Spinal cord (tissue), 10 donors: ENCODE measurements at regions not wholly inside any gene's neighbourhood (a gene's known extent, or its start where the extent isn't known, plus 50 kb on each side); places are given as distances from the start of the nearest gene placed in this dataset. TPM values are rescaled to one million over a fixed set of nuclear protein-coding genes. Genes with fewer than 3 reads are reported as not detected.
A peak's percentile ranks its signal among the peaks of the same experiment; 100 is the strongest.
"Not testable (repeated sequence)": the region's sequence is repeated elsewhere in the genome, so short reads cannot be mapped to it uniquely, and the experiment has no call there.

Experiments
- DNase-seq, 6 donors: peaks; one replicate each; pipeline versions ENCODE4 v3.0.0 to v3.0.0-alpha.2; 2013 to 2015; ENCODE audit warnings: low spot score in 6 of 6, low read depth in 4 of 6
- H3K27ac ChIP-seq: one replicate; pipeline ENCODE4 v1.5.1; 2013; ENCODE audit warnings: low read depth, low read length, control low read depth
- H3K27me3 ChIP-seq: one replicate; pipeline ENCODE4 v1.6.1; 2013; ENCODE audit warnings: low read length; ENCODE audit not compliant: control insufficient read depth, insufficient read depth
- H3K36me3 ChIP-seq: one replicate; pipeline ENCODE4 v1.6.1; 2013; ENCODE audit warnings: low read length; ENCODE audit not compliant: control insufficient read depth, insufficient read depth
- H3K4me1 ChIP-seq: one replicate; pipeline ENCODE4 v1.6.1; 2013; ENCODE audit warnings: low read length; ENCODE audit not compliant: control insufficient read depth, insufficient read depth
- H3K4me3 ChIP-seq: one replicate; pipeline ENCODE4 v1.5.1; 2013; ENCODE audit warnings: low read depth, low read length, control low read depth
- H3K9me3 ChIP-seq: one replicate; pipeline ENCODE4 v1.6.1; 2013; ENCODE audit warnings: low read length; ENCODE audit not compliant: control insufficient read depth, insufficient read depth
- WGBS: methylation state at CpG from one replicate; pipeline ENCODE4 v1.1.5; 2013; ENCODE audit warnings: missing lambda C conversion rate; ENCODE audit not compliant: insufficient coverage; 5-methylcytosine and 5-hydroxymethylcytosine counted together
- small RNA-seq: library from RNA; depleted of rRNA; stranded (forward); fragments of <200 nt; gene quantifications from one replicate; pipeline ENCODE3, GENCODE V24; 2014; ENCODE audit warnings: low replicate concordance
- donor health status: healthy.

DNA sequence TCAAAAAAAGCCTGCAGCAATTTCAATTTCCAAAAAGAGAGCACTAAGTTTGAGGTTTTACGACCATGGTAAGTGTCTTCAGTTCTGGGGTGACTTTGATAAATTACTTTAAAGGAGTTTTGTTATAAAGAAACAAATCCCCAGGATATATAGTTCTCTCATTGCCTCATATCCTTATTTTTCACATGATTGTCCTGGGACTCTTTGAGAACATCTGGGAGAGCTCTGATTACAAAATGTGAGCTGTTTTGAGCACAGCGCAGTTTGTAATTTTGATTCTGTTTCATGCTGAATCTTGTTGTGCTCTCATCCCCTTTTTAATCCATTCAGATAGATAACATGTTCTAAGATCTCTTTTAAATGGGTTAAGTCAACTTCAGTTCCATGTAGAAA lies 67.7 kb upstream of the DCN start:
- WGBS = no CpG with 5 or more reads among the region's 2 CpGs
- Histone ChIP-seq H3K4me1 (no peaks in the 10 kb centered on the region), H3K4me3 (no peak overlapping the region), H3K27ac (peak overlapping the region; percentile 60), H3K27me3 (no peaks in the 10 kb centered on the region), H3K9me3 (no peaks in the 10 kb centered on the region), H3K36me3 (no peaks in the 10 kb centered on the region)
- peak in 1 of 6 donors; percentile 16 for DNase-seq

DNA sequence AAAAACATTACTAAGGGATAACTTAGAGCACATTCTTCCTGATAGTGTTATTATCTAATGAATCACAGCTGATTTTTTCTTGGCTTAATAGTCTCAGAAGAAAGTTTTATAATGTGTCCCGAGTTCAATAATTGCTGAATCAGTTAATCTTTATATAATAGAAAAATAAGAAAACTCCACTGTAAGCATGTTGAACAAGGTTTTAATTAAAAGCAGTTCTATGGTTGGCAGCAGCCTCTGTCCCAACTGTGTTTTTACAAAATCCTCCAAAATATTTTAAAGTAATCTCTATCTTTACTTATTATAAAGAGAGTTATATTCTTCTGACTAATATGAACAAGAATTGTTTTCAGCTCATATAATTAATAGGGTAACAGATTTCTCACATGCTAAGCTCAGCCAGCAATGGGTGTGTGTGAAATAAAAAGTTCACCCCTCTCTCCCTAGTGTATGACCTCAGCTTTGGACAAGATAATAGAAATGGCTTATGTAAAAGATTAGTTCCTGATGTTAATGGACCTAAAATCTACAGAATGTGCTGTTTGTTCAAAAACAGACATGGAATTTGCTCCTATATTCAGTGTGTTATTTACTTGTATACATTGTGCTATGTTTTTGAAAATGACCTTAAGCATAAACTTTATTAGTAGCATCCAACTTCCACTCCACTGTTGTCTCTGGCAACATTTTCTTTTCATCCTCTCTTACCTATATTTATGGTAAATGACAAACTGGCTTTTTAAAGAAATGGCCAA lies 67.1 kb upstream of the DCN start:
- peak overlapping the region; percentile 60 for H3K27ac ChIP-seq
- H3K27me3 ChIP-seq = no peaks in the 10 kb centered on the region
- no peak overlapping the region for H3K4me3 ChIP-seq
- H3K36me3 ChIP-seq = no peaks in the 10 kb centered on the region
- H3K9me3 ChIP-seq = no peaks in the 10 kb centered on the region
- peak in 1 of 6 donors; percentile 24 for DNase-seq
- no CpG with 5 or more reads among the region's 1 CpG for WGBS
- no peaks in the 10 kb centered on the region for H3K4me1 ChIP-seq

DNA sequence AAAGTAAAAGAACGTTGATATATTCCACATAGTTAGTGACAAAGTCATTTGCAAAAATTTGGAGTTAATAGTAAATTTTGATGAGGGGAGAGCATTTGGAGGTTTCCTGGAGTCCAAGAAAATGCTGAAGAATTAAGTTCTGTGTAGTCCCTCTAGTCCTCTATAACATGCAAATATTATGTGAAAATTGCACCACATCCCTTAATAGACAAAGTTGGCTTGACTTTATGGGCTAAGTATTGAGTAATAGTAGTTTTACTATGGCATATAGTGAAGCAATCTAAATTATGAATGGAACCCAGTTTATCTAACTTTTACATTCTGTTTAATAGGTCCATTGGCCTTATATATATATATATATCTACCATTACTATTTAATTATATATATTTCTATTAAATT lies 66.4 kb upstream of the DCN start:
- H3K27me3 ChIP-seq = no peaks in the 10 kb centered on the region
- WGBS = no CpG with 5 or more reads among the region's 1 CpG
- H3K27ac ChIP-seq = no peak overlapping the region
- no peaks in the 10 kb centered on the region for H3K36me3 ChIP-seq
- no peak overlapping the region for H3K4me3 ChIP-seq
- H3K4me1 ChIP-seq = no peaks in the 10 kb centered on the region
- no peaks in the 10 kb centered on the region for H3K9me3 ChIP-seq
- no peak for DNase-seq

DNA sequence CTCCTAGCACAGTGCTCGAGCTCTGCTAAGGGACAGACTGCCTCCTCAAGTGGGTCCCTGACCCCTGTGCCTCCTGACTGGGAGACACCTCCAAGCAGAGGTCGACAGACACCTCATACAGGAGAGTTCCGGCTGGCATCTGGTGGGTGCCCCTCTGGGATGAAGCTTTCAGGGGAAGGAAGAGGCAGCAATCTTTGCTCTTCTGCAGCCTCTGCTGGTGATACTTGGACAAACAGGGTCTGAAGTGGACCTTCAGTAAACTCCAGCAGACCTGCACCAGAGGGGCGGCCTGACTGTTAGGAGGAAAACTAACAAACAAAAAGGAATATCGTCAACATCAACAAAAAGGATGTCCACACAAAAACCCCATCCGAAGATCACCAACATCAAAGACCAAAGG lies 60.6 kb upstream of the DCN start:
- not testable (repeated sequence) for H3K4me3 ChIP-seq, H3K27me3 ChIP-seq, H3K4me1 ChIP-seq, H3K36me3 ChIP-seq, H3K9me3 ChIP-seq, DNase-seq, H3K27ac ChIP-seq
- 82% methylated on average over 5 of the region's 6 CpGs for WGBS

DNA sequence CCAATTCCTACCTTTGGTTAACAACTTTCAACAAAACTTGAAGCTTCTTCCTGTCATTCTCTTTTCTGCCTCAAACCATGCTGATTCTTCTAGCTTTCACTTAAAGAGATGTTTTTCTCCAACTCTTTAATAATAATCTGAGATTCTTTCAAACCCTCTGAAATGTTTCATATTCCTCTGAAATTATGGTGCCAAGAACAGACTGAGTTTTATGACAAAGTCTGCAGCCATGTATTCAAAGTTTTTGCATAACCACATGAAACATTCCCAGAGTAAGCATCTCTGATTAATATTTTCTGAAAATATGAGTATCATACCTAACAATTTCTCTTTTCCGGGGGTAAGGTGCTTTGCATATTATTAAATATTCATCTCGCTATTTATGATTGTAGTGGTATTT lies 59.1 kb upstream of the DCN start:
- Histone ChIP-seq H3K4me3 (no peak overlapping the region), H3K36me3 (no peaks in the 10 kb centered on the region), H3K4me1 (no peaks in the 10 kb centered on the region), H3K27me3 (no peaks in the 10 kb centered on the region), H3K9me3 (no peaks in the 10 kb centered on the region), H3K27ac (no peak overlapping the region)
- no peak for DNase-seq
- WGBS = no CpG with 5 or more reads among the region's 2 CpGs

DNA sequence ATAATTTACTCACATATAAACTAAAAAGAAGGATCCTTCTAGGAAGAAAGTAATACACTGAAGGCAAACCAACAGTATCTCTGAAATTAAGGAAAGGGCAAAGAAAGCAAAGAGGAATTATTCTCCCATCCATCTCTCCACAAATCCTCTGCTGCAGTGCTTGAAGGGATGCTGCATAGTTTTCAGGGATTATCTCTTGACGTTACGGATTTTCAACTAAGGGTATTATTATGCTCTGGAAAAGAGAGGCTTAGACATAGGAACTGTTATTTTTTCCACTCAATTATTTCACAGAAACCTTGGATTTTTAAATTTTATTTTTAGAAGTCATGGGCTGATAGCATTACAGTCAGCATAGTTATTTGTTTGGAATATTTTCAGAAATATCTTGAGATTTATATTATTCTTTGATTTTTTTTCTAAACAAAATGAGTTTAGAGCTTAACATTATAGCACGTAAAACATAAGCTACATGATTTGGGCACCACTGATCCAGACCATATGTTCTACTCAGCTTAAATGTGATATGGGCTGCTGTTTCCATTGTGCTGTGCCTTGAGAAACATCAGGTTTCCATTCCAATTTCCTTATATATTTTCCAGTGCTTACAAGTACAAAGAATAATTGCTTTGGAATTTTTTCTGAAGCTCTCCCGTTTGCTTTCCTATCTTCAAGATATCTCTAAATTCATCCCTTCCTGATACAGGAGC lies 57.9 kb upstream of the DCN start:
- Histone ChIP-seq H3K36me3 (no peaks in the 10 kb centered on the region), H3K27me3 (no peaks in the 10 kb centered on the region), H3K27ac (no peak overlapping the region), H3K9me3 (no peaks in the 10 kb centered on the region), H3K4me1 (no peaks in the 10 kb centered on the region), H3K4me3 (no peak overlapping the region)
- no CpG with 5 or more reads among the region's 4 CpGs for WGBS
- DNase-seq = peak in 1 of 6 donors; percentile 27

DNA sequence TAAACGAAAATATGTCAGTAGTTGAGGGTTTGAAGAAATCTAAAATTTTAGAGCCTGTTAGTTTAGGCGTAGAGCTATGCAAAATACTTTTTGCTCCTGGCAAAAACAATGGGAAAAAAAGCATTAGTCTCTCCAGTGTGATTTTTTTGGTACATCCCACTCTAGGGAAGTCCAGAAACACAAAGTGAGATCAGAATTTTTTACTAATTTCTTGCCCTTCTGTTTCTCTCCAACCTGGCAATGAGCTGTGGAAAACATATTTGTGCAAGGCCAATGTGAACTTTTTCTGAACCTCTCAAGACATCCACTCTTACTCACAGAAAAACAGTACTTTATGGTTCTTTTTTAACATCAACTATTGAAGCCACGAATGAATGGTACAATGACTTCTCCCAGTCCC lies 56.9 kb upstream of the DCN start:
- H3K4me3 ChIP-seq = no peak overlapping the region
- no peaks in the 10 kb centered on the region for H3K4me1 ChIP-seq
- no peak for DNase-seq
- WGBS = no CpG with 5 or more reads among the region's 3 CpGs
- no peaks in the 10 kb centered on the region for H3K36me3 ChIP-seq
- no peak overlapping the region for H3K27ac ChIP-seq
- no peaks in the 10 kb centered on the region for H3K9me3 ChIP-seq
- H3K27me3 ChIP-seq = no peaks in the 10 kb centered on the region

Small RNA genes lying in the stretch of these regions (small RNA-seq; reads per million reads assigned to genes)
- gene AC090049.2 (not detected), gene RF02110 (not detected)
